ENCODE measurements at regions not wholly inside any gene's neighbourhood (a gene's known extent, or its start where the extent isn't known, plus 50 kb on each side); places are given as distances from the start of the nearest gene placed in this dataset.

GRCh38 chr4:186003746-186004145 is 65.2 kb upstream of the TLR3 start:
- Histone ChIP-seq H3K9me3 (ENCODE audit: control insufficient read depth in 4 of 4, insufficient read depth in 3 of 4, low read length in 3 of 4) (no peaks in the 10 kb centered on the region), H3K27me3 (ENCODE audit: control insufficient read depth in 3 of 3, insufficient read depth in 3 of 3, low read length in 2 of 3) (no peaks in the 10 kb centered on the region), H3K27ac (ENCODE audit: low read depth in 1 of 2, low read length in 1 of 2) (no peak overlapping the region), H3K4me3 (no peak overlapping the region), H3K36me3 (ENCODE audit: control insufficient read depth in 4 of 4, insufficient read depth in 4 of 4, low read length in 4 of 4) (no peaks in the 10 kb centered on the region), H3K9ac (ENCODE audit: insufficient read depth in 1 of 2, low read length in 2 of 2) (no peak overlapping the region), H3K4me1 (ENCODE audit: control insufficient read depth in 5 of 5, insufficient read depth in 5 of 5, low read length in 5 of 5) (peaks cover 0 to 2% (median 0%) of the 10 kb centered on the region in 5 donors)
- ATAC-seq (ENCODE audit: insufficient read depth, low FRiP score): no peak
- no peak for DNase-seq
- 86 to 90% methylated on average over 6 of the region's 6 CpGs for WGBS, 2 donors
- no peak for TF ChIP-seq CTCF (IDR thresholded peaks at IDR 0.05; ENCODE audit: control extremely low read depth, extremely low read depth)

- no peaks in the 10 kb centered on the region for H3K9me3 ChIP-seq (ENCODE audit: control insufficient read depth in 4 of 4, insufficient read depth in 3 of 4, low read length in 3 of 4)
- no peak for DNase-seq
- H3K36me3 ChIP-seq (ENCODE audit: control insufficient read depth in 4 of 4, insufficient read depth in 4 of 4, low read length in 4 of 4): no peaks in the 10 kb centered on the region
- no peak overlapping the region for H3K4me3 ChIP-seq
- no peak for TF ChIP-seq CTCF (IDR thresholded peaks at IDR 0.05; ENCODE audit: control extremely low read depth, extremely low read depth)
- H3K27me3 ChIP-seq (ENCODE audit: control insufficient read depth in 3 of 3, insufficient read depth in 3 of 3, low read length in 2 of 3): no peaks in the 10 kb centered on the region
- no peak overlapping the region for H3K27ac ChIP-seq (ENCODE audit: low read depth in 1 of 2, low read length in 1 of 2)
- no peak overlapping the region for H3K9ac ChIP-seq (ENCODE audit: insufficient read depth in 1 of 2, low read length in 2 of 2)
- ATAC-seq (ENCODE audit: insufficient read depth, low FRiP score): no peak
- peaks cover 0 to 3% (median 0%) of the 10 kb centered on the region in 5 donors for H3K4me1 ChIP-seq (ENCODE audit: control insufficient read depth in 5 of 5, insufficient read depth in 5 of 5, low read length in 5 of 5)
- 81 to 87% methylated on average over 5 of the region's 5 CpGs for WGBS, 2 donors
Observed at GRCh38 chr4:186008057-186008456, 60.9 kb upstream of the TLR3 start.

GRCh38 chr4:186009976-186010375 is 59.0 kb upstream of the TLR3 start:
- Histone ChIP-seq H3K36me3 (ENCODE audit: control insufficient read depth in 4 of 4, insufficient read depth in 4 of 4, low read length in 4 of 4) (no peaks in the 10 kb centered on the region), H3K4me3 (no peak overlapping the region), H3K9ac (ENCODE audit: insufficient read depth in 1 of 2, low read length in 2 of 2) (no peak overlapping the region), H3K27ac (ENCODE audit: low read depth in 1 of 2, low read length in 1 of 2) (no peak overlapping the region), H3K9me3 (ENCODE audit: control insufficient read depth in 4 of 4, insufficient read depth in 3 of 4, low read length in 3 of 4) (no peaks in the 10 kb centered on the region), H3K4me1 (ENCODE audit: control insufficient read depth in 5 of 5, insufficient read depth in 5 of 5, low read length in 5 of 5) (peaks cover 0 to 12% (median 0%) of the 10 kb centered on the region in 5 donors), H3K27me3 (ENCODE audit: control insufficient read depth in 3 of 3, insufficient read depth in 3 of 3, low read length in 2 of 3) (no peaks in the 10 kb centered on the region)
- no peak for DNase-seq
- ATAC-seq (ENCODE audit: insufficient read depth, low FRiP score): no peak
- no peak for TF ChIP-seq CTCF (IDR thresholded peaks at IDR 0.05; ENCODE audit: control extremely low read depth, extremely low read depth)

- no peak overlapping the region for H3K4me3 ChIP-seq
- WGBS, 2 donors: 86 to 95% methylated on average over 7 of the region's 7 CpGs
- H3K36me3 ChIP-seq (ENCODE audit: control insufficient read depth in 4 of 4, insufficient read depth in 4 of 4, low read length in 4 of 4): no peaks in the 10 kb centered on the region
- no peaks in the 10 kb centered on the region for H3K9me3 ChIP-seq (ENCODE audit: control insufficient read depth in 4 of 4, insufficient read depth in 3 of 4, low read length in 3 of 4)
- DNase-seq (no peak), ATAC-seq (ENCODE audit: insufficient read depth, low FRiP score) (no peak)
- H3K4me1 ChIP-seq (ENCODE audit: control insufficient read depth in 5 of 5, insufficient read depth in 5 of 5, low read length in 5 of 5): peaks cover 0 to 12% (median 0%) of the 10 kb centered on the region in 5 donors
- H3K27me3 ChIP-seq (ENCODE audit: control insufficient read depth in 3 of 3, insufficient read depth in 3 of 3, low read length in 2 of 3): no peaks in the 10 kb centered on the region
- no peak overlapping the region for H3K27ac ChIP-seq (ENCODE audit: low read depth in 1 of 2, low read length in 1 of 2)
- no peak overlapping the region for H3K9ac ChIP-seq (ENCODE audit: insufficient read depth in 1 of 2, low read length in 2 of 2)
- TF ChIP-seq CTCF (IDR thresholded peaks at IDR 0.05; ENCODE audit: control extremely low read depth, extremely low read depth): no peak
Observed at GRCh38 chr4:186010821-186011220, 58.1 kb upstream of the TLR3 start.
